HL-60 (cell line): ENCODE measurements at regions not wholly inside any gene's neighbourhood (a gene's known extent, or its start where the extent isn't known, plus 50 kb on each side); places are given as distances from the start of the nearest gene placed in this dataset.

Experiments used
- DNase-seq, 2 experiments: peaks; one replicate each; pipeline ENCODE4 v3.0.0-alpha.2; 2010 to 2020; ENCODE audit warnings: low read depth in 1 of 2, low spot score in 1 of 2
- H3K27ac ChIP-seq: fragments of 250-450 bp; sonication (Bioruptor Pico); replicated peaks from 2 replicates; pipeline ENCODE4 v1.5.1; 2020; ENCODE audit warnings: mild to moderate bottlenecking, moderate library complexity
- H3K27me3 ChIP-seq: fragments of 250-450 bp; sonication (Bioruptor Pico); 2 replicates; pipeline ENCODE4 v1.5.1; 2021; ENCODE audit warnings: mild to moderate bottlenecking, moderate library complexity; ENCODE audit not compliant: insufficient read depth, poor library complexity, severe bottlenecking
- H3K4me3 ChIP-seq: replicated peaks from 2 replicates; pipeline ENCODE4 v1.5.1; 2011; ENCODE audit warnings: mild to moderate bottlenecking, control low read depth, low read length; ENCODE audit not compliant: insufficient read depth
- GABPA ChIP-seq: IDR thresholded peaks from 2 replicates; pipeline ENCODE4 v1.6.1; 2012; ENCODE audit warnings: low read depth
- POLR2AphosphoS5 ChIP-seq: IDR thresholded peaks from 2 replicates; pipeline ENCODE4 v1.6.1; 2012; ENCODE audit warnings: low read depth
- SPI1 ChIP-seq: IDR thresholded peaks from 2 replicates; pipeline ENCODE4 v1.6.1; 2012; ENCODE audit warnings: low read depth, mild to moderate bottlenecking, borderline replicate concordance
- TF ChIP-seq, protein P1 (sequence below): IDR thresholded peaks from 2 replicates; pipeline ENCODE4 v1.6.1; 2012; ENCODE audit warnings: low read depth; ENCODE audit not compliant: insufficient replicate concordance
- TF ChIP-seq, protein P2 (sequence below): IDR thresholded peaks from one replicate; pipeline ENCODE4 v1.5.1; 2011; ENCODE audit warnings: low read length, control low read depth, inconsistent platforms; ENCODE audit not compliant: insufficient read depth

DNA sequence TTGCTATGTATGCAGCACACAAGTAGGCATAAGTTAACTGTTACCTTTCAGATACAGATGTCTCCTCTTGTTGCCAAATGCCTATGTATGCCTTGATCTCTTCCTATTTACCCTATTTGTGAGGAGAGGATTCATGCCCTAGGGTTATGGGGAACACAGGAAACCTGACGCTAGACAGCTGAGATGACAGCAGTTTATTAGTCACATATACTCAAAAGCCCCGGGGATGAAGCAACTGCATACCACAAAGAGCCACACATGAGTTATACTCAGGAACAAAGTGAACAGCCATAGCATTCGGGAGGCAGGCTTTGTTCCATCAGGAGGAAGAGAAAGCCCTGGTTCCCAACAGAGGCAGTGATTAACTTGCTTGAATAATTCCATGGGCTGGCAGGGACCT lies 1011.7 kb upstream of the PCDH7 start:
- no peak for DNase-seq
- TF ChIP-seq GABPA: no peak
- TF ChIP-seq, protein P1, sequence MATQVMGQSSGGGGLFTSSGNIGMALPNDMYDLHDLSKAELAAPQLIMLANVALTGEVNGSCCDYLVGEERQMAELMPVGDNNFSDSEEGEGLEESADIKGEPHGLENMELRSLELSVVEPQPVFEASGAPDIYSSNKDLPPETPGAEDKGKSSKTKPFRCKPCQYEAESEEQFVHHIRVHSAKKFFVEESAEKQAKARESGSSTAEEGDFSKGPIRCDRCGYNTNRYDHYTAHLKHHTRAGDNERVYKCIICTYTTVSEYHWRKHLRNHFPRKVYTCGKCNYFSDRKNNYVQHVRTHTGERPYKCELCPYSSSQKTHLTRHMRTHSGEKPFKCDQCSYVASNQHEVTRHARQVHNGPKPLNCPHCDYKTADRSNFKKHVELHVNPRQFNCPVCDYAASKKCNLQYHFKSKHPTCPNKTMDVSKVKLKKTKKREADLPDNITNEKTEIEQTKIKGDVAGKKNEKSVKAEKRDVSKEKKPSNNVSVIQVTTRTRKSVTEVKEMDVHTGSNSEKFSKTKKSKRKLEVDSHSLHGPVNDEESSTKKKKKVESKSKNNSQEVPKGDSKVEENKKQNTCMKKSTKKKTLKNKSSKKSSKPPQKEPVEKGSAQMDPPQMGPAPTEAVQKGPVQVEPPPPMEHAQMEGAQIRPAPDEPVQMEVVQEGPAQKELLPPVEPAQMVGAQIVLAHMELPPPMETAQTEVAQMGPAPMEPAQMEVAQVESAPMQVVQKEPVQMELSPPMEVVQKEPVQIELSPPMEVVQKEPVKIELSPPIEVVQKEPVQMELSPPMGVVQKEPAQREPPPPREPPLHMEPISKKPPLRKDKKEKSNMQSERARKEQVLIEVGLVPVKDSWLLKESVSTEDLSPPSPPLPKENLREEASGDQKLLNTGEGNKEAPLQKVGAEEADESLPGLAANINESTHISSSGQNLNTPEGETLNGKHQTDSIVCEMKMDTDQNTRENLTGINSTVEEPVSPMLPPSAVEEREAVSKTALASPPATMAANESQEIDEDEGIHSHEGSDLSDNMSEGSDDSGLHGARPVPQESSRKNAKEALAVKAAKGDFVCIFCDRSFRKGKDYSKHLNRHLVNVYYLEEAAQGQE: no peak
- TF ChIP-seq, protein P2, sequence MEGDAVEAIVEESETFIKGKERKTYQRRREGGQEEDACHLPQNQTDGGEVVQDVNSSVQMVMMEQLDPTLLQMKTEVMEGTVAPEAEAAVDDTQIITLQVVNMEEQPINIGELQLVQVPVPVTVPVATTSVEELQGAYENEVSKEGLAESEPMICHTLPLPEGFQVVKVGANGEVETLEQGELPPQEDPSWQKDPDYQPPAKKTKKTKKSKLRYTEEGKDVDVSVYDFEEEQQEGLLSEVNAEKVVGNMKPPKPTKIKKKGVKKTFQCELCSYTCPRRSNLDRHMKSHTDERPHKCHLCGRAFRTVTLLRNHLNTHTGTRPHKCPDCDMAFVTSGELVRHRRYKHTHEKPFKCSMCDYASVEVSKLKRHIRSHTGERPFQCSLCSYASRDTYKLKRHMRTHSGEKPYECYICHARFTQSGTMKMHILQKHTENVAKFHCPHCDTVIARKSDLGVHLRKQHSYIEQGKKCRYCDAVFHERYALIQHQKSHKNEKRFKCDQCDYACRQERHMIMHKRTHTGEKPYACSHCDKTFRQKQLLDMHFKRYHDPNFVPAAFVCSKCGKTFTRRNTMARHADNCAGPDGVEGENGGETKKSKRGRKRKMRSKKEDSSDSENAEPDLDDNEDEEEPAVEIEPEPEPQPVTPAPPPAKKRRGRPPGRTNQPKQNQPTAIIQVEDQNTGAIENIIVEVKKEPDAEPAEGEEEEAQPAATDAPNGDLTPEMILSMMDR: no peak
- no peak for TF ChIP-seq POLR2AphosphoS5
- no peak for TF ChIP-seq SPI1
- no peak overlapping the region for H3K27ac ChIP-seq
- no peak overlapping the region for H3K4me3 ChIP-seq
- H3K27me3 ChIP-seq: peaks cover 2% of the 10 kb centered on the region

DNA sequence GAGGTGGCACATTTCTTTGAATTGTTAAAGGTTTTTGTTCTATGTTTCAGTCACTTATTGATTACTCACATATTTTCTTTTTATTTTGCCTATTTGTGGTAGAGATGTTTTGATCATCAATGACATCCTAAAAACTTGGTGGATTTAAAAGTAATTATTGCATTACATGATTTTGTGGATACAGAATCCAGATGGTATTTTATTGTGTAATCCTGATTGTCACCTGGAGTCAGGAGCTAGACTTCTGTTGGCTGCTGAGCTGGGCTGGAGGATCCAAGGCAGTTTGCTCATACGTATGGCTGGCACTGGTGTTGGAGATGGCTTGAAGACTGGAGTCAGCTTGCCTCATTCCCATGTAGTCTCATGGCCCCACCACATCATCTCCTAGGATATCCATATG lies 1009.6 kb upstream of the PCDH7 start:
- Histone ChIP-seq H3K27ac (no peak overlapping the region), H3K4me3 (no peak overlapping the region), H3K27me3 (peaks cover 2% of the 10 kb centered on the region)
- TF ChIP-seq, protein P1: no peak
- TF ChIP-seq SPI1 (no peak), POLR2AphosphoS5 (no peak), GABPA (no peak)
- TF ChIP-seq, protein P2: no peak
- DNase-seq: no peak

DNA sequence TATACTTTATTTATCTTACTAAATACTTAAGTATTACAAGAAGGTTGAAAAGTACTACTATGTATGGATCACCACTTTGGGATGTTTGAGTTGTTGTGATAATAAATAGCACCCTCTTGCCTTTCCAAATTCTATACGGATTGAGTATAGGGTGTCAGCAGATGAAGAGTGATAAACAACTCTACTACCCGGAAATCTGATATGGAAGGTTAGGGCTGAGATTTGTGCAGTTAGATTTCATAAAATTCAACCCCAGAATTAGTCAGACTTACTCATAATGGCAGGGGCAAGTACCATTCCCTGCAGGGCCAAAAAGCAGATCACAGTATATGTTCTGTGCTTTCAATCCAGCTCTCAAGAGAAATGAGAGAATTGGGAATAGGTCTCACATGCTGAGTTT lies 1008.9 kb upstream of the PCDH7 start:
- no peak overlapping the region for H3K4me3 ChIP-seq
- TF ChIP-seq SPI1 (no peak), POLR2AphosphoS5 (no peak), GABPA (no peak)
- TF ChIP-seq, protein P2: no peak
- TF ChIP-seq, protein P1: no peak
- no peak for DNase-seq
- H3K27ac ChIP-seq: no peak overlapping the region
- peaks cover 2% of the 10 kb centered on the region for H3K27me3 ChIP-seq
